ENCODE measurements at regions not wholly inside any gene's neighbourhood (a gene's known extent, or its start where the extent isn't known, plus 50 kb on each side); places are given as distances from the start of the nearest gene placed in this dataset.

DNA sequence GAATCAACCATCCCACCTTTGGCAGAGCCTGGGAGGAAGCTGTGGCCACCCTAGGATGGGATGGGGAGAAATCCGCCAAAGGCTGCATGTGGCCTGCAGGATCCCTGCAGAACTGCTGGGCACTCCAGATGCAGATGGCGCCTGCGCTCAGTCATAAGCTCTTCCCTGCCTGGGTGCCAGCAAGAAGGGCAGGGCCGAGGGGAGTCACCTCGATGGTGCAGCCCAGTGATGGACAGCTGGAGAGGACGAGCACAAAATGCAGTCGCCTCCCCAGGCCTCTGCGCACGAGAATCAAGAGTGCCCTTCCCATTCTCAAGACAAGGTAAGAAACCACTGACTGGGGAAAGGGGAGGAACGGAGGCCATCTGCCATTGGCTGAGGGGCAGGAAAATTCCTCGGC lies 693.6 kb downstream of the TBC1D22A start:
- Mint-ChIP-seq H3K4me3 (no peak overlapping the region), H3K27ac (no peak overlapping the region), H3K4me1 (no peaks in the 10 kb centered on the region), H3K9me3 (peaks cover 8 to 21% of the 10 kb centered on the region in 2 donors), H3K27me3 (peaks cover 6% of the 10 kb centered on the region)
- DNase-seq (no peak), ATAC-seq (no peak)

DNA sequence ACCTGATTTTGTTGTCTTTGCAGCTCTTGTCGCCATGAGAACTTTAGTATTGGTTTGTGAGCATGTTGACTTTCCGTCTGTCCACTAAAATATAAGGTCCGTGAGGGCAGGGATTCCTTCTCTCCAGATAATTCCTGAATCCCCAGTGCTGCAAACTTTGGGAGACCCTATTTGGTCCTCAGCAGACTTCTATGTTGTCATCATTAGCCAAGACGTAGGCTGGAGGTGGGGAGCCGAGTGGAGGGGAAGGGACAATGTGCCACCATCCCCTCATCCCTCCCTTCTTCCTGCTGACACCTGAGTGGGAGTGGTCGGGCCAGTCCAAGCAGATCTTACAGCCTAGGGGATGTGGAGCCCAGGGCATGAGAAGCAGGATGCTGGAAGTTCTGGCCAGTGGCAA lies 690.6 kb downstream of the TBC1D22A start:
- H3K4me1 Mint-ChIP-seq = no peaks in the 10 kb centered on the region
- peaks cover 6% of the 10 kb centered on the region for H3K27me3 Mint-ChIP-seq
- no peak for ATAC-seq
- peaks cover 8 to 21% of the 10 kb centered on the region in 2 donors for H3K9me3 Mint-ChIP-seq
- H3K27ac Mint-ChIP-seq = no peak overlapping the region
- H3K4me3 Mint-ChIP-seq = no peak overlapping the region
- DNase-seq = no peak

DNA sequence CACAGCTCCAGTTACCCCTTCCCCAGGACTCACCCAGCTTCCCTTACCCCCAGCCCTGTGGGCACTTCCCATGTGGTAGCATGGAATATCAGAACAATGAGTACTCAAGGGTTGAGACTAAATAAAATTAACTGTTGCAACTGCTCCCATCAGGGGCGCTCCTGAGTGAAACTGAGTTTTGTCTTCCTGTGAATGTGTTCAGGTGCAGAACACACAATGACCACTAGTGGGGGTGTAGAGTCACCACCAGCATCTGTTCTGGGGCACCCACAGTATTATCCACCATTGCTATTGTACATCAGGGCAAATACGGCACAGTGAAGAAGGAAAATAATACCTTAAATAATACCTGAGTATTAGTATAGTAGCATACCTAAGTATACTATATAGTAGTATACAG lies 689.7 kb downstream of the TBC1D22A start:
- DNase-seq (no peak), ATAC-seq (no peak)
- H3K4me1 Mint-ChIP-seq = no peaks in the 10 kb centered on the region
- peaks cover 12% of the 10 kb centered on the region for H3K27me3 Mint-ChIP-seq
- no peak overlapping the region for H3K27ac Mint-ChIP-seq
- peaks cover 8 to 21% of the 10 kb centered on the region in 2 donors for H3K9me3 Mint-ChIP-seq
- no peak overlapping the region for H3K4me3 Mint-ChIP-seq

DNA sequence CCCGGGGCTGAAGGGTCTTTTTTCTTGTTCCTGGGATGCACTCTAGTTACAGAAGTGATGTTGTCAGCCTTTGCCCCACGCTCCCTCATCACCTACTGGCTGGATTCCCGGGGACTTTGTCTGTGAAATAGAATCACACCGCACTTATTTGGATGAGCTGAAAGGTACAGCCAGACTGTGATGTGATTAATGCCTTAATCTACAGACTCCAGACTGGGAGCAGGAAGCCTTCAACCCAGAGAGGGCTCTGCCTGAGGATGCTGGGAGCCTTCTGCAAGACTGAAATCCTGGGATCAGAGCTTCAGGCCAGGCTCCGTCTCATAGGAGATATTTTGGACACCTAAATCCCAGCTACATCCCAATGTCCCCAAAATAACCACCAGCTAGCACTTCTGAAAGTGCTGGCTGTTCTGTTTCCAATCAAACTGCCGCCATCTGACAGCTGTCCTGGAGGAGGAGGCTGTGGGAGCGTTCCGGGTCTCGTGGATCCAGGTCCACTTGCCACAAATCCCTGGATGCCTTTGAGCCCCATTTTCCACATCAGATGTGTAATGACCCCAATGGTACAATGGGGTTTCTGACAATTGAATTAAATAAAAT lies 688.5 kb downstream of the TBC1D22A start:
- ATAC-seq = no peak
- peaks cover 13% of the 10 kb centered on the region for H3K27me3 Mint-ChIP-seq

DNA sequence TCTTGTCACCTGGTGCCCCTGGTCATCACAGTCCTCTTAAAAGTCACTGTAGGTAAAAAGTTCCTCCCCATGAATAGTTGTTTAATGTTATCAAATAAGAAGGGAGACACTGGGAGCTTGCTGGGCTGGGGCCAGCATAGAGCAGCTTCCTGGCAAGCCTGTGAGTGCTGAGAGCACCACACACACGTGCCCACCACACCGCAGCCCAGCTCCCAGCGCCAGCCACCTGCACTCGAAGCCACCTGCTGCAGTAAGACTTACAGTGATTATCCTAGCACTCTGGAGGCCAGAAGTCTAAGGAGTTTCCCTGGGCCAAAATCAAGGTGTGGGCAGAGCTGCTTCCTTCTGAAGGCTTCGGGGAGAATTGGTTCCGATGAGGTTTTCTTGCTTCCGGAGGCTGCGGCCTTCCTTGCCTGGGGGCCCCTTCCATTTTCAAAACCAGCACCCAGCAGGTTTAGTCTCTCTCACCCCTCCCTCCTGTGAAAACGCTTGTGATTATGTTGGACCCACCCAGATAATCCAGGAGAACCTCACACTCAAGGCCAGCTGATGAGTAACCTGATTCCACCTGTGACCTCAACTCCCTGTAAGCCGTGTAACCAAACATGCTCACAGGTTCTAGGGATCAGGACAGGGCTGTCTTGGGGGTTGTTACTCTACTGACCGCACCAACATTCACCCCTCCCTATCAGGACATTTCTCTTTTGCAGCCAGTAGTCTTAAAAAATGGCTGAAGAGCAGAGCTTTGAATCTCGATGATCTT lies 687.2 kb downstream of the TBC1D22A start:
- Mint-ChIP-seq H3K27me3 (peaks cover 13% of the 10 kb centered on the region), H3K27ac (no peak overlapping the region), H3K4me3 (no peak overlapping the region), H3K9me3 (peaks cover 8 to 21% of the 10 kb centered on the region in 2 donors), H3K4me1 (no peaks in the 10 kb centered on the region)
- ATAC-seq (no peak), DNase-seq (no peak)

More for the DNA sequence above, 688.5 kb downstream of the TBC1D22A start:
- no peak for DNase-seq
- no peaks in the 10 kb centered on the region for H3K4me1 Mint-ChIP-seq
- peaks cover 8 to 21% of the 10 kb centered on the region in 2 donors for H3K9me3 Mint-ChIP-seq
- no peak overlapping the region for H3K27ac Mint-ChIP-seq
- no peak overlapping the region for H3K4me3 Mint-ChIP-seq

DNA sequence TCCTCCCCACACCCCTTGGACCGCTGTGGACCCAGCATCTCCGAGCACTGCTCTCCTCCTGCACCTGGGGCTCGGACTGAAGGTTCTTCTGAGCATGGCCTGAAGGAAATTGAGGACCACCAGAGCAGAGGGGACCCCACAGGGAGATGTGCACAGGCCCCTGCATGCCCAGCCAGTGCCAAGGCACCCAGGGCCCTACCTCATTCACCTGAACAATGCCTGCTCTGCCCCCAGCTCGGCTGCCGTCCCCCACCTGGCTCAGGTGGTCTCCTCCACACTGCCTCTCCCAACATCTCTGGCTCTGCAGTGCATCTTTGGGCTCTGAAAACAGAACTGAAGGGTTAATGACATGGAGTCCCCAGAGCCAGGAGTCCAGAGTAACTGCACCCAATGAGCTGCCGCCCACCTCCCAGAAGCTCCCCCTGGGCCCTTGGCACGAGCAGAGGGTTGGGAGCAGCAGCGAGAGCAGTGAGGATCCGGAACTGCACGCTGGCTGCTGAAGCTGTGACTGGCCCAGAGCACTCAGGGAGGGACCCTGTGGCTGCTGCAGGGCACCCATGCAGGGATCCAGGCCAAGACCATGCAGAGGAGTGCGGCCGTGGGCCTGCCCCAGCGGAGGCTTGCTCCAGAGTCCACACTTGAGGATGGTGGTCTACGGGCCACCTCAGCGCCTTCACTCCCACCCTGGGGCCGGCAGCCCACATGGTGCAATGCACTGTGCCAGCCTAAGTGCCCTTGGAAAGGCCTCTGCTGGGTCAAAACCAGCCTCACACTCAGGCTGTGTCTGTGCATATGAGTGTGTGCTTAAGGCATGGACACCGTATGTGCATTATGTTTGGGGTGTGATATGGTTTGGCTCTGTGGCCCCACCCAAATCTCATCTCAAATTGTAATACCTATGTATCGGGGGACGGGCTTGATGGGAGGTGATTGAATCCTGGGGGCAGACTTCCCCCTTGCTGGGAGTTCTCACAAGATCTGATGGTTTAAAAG lies 686.1 kb downstream of the TBC1D22A start:
- DNase-seq (no peak), ATAC-seq (no peak)
- Mint-ChIP-seq H3K9me3 (peaks cover 8 to 10% of the 10 kb centered on the region in 2 donors), H3K4me3 (no peak overlapping the region), H3K4me1 (no peaks in the 10 kb centered on the region), H3K27ac (no peak overlapping the region), H3K27me3 (peaks cover 13% of the 10 kb centered on the region)

DNA sequence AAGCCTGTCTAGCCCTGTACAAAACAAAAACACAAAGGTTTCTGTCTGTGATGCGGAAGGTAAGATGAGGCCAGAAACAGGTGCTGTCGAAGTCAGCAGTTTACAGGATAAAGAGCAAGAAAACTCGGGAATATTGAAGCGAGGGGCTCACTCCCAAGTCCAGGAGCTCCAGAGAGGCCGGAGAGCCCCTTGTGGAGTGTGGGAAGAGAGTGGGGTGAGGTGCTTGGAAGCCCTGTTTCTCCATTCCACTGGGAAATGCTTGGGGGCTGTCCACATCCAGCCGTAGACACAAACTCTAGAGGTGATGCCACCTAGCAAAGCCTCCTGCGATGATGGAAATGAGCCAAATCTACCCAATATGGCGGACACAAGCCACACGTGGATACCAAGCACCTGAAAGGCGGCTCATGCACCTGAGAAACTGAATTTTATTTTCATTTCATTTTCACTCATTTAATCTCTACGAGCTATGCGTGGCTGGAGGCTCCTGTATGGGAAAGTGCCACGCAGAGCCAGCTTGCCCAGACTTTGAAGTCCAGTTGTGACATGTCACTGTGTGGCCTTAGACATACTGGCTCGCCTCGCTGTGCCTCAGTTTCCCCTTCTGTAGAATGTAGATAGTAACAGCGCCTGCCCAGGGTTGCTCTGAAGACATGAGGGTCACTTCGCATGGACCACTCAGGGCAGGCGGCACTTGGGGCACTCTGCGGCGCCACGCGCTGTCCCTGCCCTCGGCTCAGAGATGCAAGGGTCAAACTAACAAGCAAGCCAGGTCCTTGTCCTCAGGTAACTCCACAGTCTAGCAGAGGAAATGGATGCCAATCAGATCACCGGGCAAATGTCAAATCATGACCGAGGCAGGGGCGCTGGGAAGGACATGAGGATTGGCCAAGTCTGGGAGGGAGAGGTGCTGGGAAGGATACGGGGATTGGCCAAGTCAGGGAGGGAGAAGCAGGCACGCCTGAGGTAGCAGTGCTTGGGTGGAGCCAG lies 684.7 kb downstream of the TBC1D22A start:
- no peak for DNase-seq
- Mint-ChIP-seq H3K9me3 (peaks cover 6 to 12% of the 10 kb centered on the region in 2 donors), H3K27me3 (peaks cover 6% of the 10 kb centered on the region), H3K27ac (no peak overlapping the region), H3K4me1 (no peaks in the 10 kb centered on the region), H3K4me3 (no peak overlapping the region)
- ATAC-seq = no peak

DNA sequence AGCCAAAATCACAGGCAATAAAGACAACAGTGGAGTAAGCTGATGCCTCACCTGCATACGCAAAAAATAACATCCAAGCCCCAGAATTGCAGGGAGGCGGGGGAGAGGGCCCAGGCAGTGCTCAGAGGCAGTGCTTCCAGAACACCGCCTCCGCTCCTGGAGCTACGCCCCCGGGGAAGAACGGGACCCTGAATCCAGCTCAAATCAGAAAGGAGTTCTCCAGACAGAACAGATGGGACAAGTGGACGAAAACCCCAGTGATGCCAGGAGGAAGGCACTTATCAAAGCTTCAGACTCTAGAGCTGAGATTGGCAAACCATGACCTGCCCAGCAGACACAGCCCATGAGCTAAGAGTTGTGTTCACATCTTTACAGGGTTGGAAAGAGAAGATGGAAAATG lies 683.9 kb downstream of the TBC1D22A start:
- ATAC-seq (no peak), DNase-seq (no peak)
- peak overlapping the region; percentile 4 to 40 for H3K27ac Mint-ChIP-seq
- H3K4me1 Mint-ChIP-seq = no peaks in the 10 kb centered on the region
- peaks cover 6 to 12% of the 10 kb centered on the region in 2 donors for H3K9me3 Mint-ChIP-seq
- no peak overlapping the region for H3K4me3 Mint-ChIP-seq
- H3K27me3 Mint-ChIP-seq = peaks cover 6% of the 10 kb centered on the region

DNA sequence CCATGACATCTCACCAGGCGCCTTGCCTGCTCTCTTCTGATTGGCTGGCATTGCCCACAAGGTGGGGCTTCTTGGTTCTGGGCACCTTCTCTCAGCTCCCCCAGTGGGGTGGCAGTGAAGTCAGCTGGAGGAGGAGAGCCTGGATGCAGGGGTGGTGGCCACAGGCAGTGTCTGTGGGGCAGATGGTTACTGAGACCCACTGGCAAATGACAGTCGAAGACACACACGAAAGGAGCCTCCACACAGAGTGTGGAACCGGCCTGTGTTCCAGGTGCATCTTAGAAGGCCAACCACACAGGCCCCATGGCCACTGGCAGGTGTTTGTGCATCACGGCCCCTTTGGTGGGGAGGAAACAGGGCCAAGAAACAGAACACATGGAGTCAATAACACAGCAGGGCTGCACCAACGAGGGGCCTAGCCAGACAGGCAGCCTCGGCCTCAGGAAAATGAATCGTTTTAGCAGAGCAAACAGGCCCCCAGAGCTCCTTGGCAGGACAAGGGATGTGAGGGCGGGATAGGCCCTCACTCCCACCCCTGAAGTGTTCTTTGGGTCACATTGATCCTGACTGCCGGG lies 683.4 kb downstream of the TBC1D22A start:
- ATAC-seq (no peak), DNase-seq (no peak)
- H3K4me3 Mint-ChIP-seq = no peak overlapping the region
- H3K27me3 Mint-ChIP-seq = peaks cover 6% of the 10 kb centered on the region
- peaks cover 6 to 12% of the 10 kb centered on the region in 2 donors for H3K9me3 Mint-ChIP-seq
- no peak overlapping the region for H3K27ac Mint-ChIP-seq
- no peaks in the 10 kb centered on the region for H3K4me1 Mint-ChIP-seq

DNA sequence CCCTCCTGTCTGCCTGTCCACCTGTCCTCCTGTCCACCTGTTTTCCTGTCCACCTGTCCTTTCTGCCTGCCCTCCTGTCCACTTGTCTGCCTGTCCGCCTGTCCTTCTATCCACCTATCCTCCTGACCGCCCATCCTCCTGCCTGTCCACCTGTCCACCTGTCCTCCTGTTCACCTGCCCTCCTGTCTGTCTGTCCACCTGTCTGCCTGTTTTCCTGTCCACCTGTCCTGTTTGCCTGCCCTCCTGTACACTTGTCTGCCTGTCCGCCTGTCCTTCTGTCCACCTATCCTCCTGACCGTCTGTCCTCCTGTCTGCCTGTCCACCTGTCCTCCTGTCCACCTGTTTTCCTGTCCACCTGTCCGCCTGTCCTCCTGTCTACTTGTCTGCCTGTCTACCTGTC lies 682.8 kb downstream of the TBC1D22A start:
- no peak for DNase-seq
- no peak for ATAC-seq
- Mint-ChIP-seq H3K27ac (peak overlapping the region in 1 of 2 donors; percentile 36), H3K4me1 (no peaks in the 10 kb centered on the region), H3K4me3 (no peak overlapping the region), H3K27me3 (peaks cover 6% of the 10 kb centered on the region), H3K9me3 (peaks cover 9 to 12% of the 10 kb centered on the region in 2 donors)

DNA sequence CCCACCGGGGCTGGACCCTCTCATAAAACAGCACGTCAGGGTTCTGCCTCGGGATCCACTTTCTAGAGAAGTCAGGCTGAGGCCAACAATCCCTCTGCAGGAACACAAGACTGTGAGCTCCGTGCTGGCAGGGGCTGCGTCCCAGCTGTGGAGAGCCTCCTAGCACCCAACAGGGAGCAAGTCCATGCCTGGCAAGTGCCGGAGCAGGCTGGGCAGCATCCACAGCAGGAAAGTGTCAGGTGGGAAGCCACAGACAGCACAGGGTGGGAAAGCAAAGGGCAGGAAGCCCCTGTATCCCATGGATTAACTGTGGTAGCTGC lies 682.3 kb downstream of the TBC1D22A start:
- Mint-ChIP-seq H3K4me3 (no peak overlapping the region), H3K27me3 (peaks cover 6% of the 10 kb centered on the region), H3K4me1 (no peaks in the 10 kb centered on the region), H3K9me3 (peaks cover 12% of the 10 kb centered on the region in 2 donors), H3K27ac (no peak overlapping the region)
- ATAC-seq = no peak
- DNase-seq = no peak

DNA sequence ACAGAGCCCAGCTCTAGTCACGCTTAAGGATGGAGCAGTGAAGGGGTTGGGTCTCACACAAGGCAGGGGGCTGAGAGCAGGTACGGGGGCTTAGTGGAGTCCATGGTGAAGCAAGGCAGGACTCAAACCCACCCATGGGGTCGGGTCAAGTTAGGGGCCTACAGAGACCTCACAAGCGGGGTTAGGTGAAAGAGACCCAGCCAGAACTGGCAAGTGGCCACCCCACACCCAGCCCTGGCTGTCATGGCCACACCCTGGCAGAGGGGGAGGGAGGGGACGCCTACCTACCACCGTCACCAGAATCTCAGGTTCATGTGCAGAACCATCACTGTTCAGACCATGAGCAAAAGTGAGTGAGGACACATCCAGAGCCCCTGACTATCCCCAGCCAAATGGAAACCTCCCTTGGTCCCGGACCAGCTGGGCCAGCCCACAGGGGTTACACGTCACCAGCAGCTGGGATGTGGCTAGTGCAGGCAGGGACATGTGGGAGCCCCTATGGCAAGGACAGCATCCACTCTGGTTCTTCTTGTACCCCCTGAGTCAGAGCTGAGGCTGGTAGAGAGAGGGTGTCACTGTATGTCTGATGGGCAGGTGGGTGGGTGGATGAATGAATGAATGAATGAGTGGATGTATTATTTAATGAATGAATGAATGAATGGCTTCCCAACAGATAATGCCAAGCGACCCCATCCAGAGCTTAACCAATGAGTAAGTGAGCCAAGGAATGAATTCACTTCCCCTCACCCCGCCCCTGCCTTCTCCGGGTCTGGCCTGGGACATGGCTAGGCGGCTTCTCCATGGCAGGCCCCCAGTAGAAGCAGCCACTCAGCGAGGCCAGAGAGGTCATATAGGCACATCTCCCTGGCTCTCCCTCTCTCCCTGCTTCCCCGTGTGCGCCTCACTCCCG lies 681.6 kb downstream of the TBC1D22A start:
- peaks cover 12% of the 10 kb centered on the region in 2 donors for H3K9me3 Mint-ChIP-seq
- H3K27ac Mint-ChIP-seq = no peak overlapping the region
- ATAC-seq = no peak
- no peaks in the 10 kb centered on the region for H3K4me1 Mint-ChIP-seq
- DNase-seq = no peak
- no peak overlapping the region for H3K4me3 Mint-ChIP-seq
- peaks cover 6% of the 10 kb centered on the region for H3K27me3 Mint-ChIP-seq

DNA sequence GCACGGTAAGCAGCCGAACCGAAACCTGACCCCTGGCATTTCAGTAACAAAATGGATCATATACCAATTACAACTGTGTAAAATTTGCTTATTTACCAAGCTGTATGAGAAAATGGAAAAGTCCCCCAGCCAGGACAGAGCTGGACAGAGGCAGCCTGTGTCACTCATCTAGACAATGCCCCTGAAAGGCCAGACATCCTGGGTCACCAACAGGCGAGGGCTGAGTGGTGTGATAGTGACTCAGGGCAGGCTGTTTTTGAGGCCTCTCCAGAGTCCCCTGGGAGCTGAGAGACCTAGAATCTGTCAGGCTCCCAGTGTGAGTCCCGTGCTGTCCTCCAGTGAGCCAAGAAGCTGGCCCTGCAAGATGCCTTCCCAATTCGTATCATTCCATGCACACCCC lies 680.4 kb downstream of the TBC1D22A start:
- H3K9me3 Mint-ChIP-seq = peaks cover 12% of the 10 kb centered on the region in 2 donors
- no peak for DNase-seq
- H3K4me3 Mint-ChIP-seq = no peak overlapping the region
- H3K4me1 Mint-ChIP-seq = no peaks in the 10 kb centered on the region
- H3K27ac Mint-ChIP-seq = no peak overlapping the region
- peaks cover 6% of the 10 kb centered on the region for H3K27me3 Mint-ChIP-seq
- no peak for ATAC-seq

All from stimulated activated naive CD8-positive, alpha-beta T cell treated with anti-CD3 and anti-CD28 coated beads, Interleukin-15, amount 100 ng/mL, for 72 hours (primary cell).